ENCODE measurements at regions not wholly inside any gene's neighbourhood (a gene's known extent, or its start where the extent isn't known, plus 50 kb on each side); places are given as distances from the start of the nearest gene placed in this dataset.
"Not testable (repeated sequence)": the region's sequence is repeated elsewhere in the genome, so short reads cannot be mapped to it uniquely, and the experiment has no call there.

DNA sequence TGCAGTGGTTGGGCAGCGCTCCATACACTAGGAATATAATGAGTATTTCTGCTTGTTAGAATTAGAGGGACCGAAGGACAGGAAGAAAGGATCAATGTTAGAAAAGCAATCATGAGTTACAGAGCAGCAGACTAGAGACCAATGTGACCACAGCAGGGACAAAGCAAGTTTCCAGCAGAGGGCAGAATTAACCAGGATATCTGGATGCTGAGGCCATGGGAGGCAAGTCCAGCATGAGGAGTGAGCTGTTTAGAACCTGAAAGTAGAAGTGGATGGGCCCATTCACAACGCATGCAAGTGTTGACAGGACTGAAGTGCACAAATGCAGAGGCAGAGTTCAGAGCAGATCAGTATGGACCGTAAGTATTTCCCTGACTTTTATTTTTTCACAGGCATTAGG, 910.4 kb upstream of the GYPC start:
- peak; percentile 83 for FAIRE-seq

DNA sequence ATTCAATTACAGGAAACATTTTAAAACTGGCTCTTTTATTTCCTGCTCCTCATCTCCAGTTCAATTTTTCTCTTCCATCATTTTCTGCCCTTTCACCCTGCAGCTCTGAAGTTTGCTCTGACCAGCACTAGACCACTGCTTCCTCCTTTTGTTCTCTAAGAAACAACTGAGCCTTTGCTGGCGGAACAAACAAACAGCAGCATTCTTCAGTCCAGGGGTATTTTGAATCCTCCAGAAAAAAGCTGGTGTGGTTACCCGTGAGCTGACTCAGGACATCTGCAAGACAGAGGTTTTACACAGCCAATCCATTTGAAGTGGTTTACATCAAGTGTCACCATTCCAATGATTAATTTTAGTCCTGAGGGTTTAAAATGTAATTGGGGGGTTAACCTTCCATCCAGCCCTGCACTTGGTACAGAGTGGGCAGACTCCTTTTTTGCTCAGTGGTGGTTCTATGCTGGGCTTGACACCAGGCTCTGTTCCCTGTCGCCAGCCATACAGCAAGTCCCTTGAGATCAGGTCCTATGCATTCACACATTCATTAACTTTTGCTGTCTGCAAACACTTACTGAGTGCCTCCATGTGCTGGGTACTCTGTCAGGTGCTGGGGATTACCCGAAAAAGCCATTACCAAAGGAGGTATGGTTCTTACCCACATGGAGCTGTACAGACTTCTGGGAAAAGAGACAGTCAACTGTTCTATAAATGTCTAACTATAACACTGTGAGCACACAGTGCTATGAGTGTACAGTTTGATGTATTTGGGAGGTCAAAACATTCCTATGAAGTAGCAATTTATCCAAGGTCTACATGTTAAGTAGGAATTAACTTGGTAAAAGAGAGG, 909.4 kb upstream of the GYPC start:
- FAIRE-seq = no peak

- FAIRE-seq = no peak
Measured at GRCh38 chr2:125747165-125747425, 908.9 kb upstream of the GYPC start.

- no peak for FAIRE-seq
Measured at GRCh38 chr2:125756431-125756830, 899.5 kb upstream of the GYPC start.

GRCh38 chr2:125796784-125797183, 859.2 kb upstream of the GYPC start:
- FAIRE-seq = no peak

GRCh38 chr2:125797192-125797591, 858.8 kb upstream of the GYPC start:
- FAIRE-seq = no peak

GRCh38 chr2:125822746-125823145, 833.2 kb upstream of the GYPC start:
- FAIRE-seq = no peak

- FAIRE-seq = not testable (repeated sequence)
Measured at GRCh38 chr2:125825781-125826180, 830.2 kb upstream of the GYPC start.

DNA sequence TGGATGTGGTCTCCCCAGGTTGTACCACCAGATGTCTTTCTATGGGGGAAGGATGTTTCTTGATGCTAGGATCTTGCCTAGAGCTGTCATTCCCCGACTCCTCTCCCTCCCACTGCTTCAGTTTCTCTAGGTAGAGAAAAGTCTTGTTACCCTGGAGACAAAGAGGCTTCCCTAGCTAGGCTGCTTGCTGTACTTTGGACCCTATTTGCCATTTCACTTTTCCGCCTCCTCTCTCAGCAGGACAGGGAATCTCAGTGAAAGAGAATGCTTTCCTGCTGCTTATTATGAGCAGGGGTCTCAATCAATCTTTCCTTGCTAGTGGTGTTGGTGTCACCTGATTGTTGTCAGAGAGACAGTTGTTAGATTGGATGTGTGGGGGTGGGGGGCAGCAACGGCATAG, 818.8 kb upstream of the GYPC start:
- FAIRE-seq = no peak

- FAIRE-seq = no peak
Measured at GRCh38 chr2:125837611-125838010, 818.3 kb upstream of the GYPC start.

- no peak for FAIRE-seq
Measured at GRCh38 chr2:125839945-125840344, 816.0 kb upstream of the GYPC start.

DNA sequence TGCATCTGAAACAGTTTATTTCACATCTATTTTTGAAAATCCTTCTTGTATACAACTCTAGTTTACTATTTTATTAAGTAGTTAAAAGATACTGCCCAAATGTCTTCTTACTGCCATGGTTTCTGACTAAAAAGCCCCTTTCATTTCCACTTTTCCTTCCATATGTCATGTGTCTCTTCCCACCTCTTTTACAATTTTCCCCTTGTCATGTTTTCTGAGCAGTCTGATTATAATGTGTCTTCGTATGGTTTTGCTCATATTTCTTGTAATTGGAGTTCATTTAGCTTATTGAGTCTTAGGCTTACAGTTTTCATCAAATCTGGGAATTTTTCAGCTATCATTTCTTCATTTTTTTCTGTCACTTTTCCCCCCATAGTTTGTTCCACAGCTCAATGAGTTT, 813.9 kb upstream of the GYPC start:
- no peak for FAIRE-seq

- FAIRE-seq = no peak
Measured at GRCh38 chr2:125850541-125850940, 805.4 kb upstream of the GYPC start.

DNA sequence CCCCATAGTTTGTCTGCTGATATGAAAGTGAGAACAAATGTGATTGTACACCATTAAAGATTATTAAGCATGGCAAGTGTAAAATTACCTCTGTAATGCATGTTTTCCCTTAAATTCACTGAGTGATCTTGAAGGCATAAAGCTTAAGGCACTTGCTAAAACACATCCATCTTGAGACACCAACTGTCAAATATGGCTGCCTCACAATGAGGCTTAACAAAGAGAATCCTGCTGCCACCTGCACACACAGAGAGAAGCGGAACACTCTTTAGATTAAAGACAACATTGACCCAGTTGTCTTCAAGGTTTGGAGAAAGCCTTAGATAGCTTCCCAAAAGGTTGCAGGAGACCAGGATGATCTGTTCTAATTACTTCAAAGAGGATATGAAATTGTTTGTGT, 803.6 kb upstream of the GYPC start:
- no peak for FAIRE-seq

DNA sequence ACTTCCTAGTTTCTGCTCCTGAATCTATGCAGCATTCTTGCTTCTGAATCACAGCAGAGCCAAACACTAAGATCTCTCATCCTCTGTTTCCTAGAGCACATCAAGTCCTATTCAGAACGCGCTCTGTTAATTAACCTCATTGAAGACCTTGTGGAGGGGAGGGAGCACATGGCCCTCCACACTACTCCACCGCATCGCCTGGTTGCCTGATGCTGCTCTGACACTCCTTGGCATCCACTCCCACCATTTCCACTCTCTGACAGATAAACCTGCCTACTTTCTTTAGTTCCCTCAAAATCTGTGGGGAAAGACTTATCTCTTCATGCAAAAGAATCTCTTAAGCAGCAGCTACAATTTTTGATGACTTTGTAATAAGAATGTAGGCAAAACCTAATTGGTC, 802.3 kb upstream of the GYPC start:
- FAIRE-seq = no peak

- no peak for FAIRE-seq
Measured at GRCh38 chr2:125855204-125855603, 800.8 kb upstream of the GYPC start.

DNA sequence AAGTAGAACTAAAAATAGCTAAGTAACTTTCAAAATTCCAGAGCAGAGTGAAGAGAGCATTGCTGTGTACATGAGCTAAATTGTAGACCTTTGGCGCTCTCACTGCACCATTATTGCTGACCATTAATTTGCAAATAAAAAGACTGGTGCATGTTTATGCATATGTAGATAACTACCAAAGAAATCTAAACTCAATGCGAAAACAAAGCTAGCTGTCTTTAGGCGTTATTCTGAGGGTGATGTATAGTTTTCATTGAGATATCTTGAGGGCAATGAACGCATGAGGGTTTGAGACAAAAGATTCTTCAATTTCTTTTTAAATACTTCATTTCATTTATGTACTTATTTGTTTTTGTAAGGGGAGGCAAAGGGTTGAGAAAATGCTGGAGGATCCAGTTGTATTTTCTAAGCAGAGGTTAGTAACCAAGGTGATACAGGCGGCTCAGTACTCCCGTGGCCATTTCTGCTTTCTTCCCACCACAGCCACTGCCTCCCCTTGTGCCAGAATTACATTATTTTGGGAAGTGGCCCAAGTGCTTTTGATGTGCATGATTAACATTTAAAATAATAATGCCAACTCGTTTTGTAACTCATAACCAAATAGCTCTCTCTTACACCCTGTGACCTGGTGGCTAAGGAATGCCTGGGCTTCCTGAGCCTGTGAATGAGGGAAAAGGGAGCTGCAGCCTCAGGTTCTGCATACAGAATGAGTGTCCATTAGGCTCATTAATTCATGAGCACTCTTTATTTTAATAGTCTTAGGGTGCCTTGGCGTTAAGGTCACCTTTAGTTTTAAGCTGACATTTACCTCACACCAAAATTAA, 797.8 kb upstream of the GYPC start:
- no peak for FAIRE-seq

GRCh38 chr2:125861461-125861860, 794.5 kb upstream of the GYPC start:
- no peak for FAIRE-seq

DNA sequence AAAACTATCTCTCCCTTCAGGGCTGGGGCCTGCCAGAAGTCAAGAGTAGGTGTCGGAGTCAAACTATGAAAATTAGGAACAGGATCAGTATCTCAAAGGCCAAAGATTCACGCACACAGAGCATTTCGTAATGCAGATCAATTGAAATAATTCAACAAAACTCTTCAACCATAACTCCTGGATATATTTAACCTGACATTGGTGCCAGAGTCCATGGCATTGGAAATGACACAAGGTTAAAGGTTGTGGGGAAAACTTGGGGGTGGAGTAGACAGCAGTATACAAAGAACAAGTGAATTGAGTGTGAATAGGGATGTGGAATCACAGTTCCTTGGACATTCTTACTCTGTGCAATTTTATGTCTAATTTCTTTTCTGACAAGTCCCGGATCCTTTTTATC, 788.0 kb upstream of the GYPC start:
- no peak for FAIRE-seq

DNA sequence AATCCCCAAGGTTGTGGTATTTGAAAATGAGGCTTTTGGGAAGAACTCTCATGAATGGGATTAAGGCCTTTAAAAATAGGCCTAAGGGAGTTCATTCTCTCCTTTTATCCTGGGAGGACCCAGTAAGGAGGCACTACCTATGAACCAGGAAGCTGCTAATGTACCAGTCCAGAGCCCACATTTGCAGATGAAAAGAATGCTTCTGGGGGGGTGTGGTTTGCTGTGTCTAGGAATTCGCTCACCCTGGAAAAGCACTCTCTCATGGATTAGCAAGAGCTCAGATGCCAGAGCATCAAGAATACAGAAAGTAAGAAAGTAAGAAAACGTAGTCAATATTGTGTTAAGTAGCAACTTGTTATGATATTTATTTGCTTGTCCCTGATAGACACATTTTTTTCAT, 785.7 kb upstream of the GYPC start:
- no peak for FAIRE-seq

- FAIRE-seq = no peak
Measured at GRCh38 chr2:125870746-125871145, 785.2 kb upstream of the GYPC start.

DNA sequence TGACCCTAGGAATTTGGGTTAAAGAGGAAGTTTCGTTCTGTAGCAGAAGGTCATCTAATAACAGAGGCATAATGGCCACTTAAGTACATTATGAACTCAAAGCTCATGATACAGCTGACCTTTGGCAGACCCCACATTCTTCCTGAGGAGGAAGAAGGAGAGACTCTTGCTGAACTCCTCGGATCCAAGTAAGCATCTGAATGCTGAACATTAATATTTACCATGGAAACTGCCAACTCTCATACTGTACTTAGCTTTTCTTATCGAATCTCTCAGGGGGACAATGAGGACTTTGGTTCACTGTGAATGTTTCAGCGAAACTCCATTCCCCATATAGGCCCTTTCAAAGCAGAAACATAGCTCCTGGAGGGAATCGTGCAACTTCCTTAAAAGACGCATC, 781.4 kb upstream of the GYPC start:
- no peak for FAIRE-seq

- FAIRE-seq = no peak
Measured at GRCh38 chr2:125885340-125885739, 770.6 kb upstream of the GYPC start.

GRCh38 chr2:125886153-125886552, 769.8 kb upstream of the GYPC start:
- no peak for FAIRE-seq

- FAIRE-seq = no peak
Measured at GRCh38 chr2:125901278-125901677, 754.7 kb upstream of the GYPC start.

All from islet of Langerhans (tissue), 1 donor.